T-helper 17 cell (primary cell): ENCODE measurements at regions not wholly inside any gene's neighbourhood (a gene's known extent, or its start where the extent isn't known, plus 50 kb on each side); places are given as distances from the start of the nearest gene placed in this dataset.

ENCODE experiments used
- ATAC-seq: fragments of 150-1000 bp; cut with Tn5 transposase; 2 replicates; pipeline ENCODE4 v1.10.0; 2021; ENCODE audit warnings: mild to moderate bottlenecking, moderate library complexity
- DNase-seq, 3 donors: peaks; one replicate each; pipeline versions ENCODE4 v3.0.0 to v3.0.0-alpha.2; 2020 to 2021
- H3K9me3 ChIP-seq: one replicate; pipeline ENCODE4 v1.7.0; 2013; ENCODE audit warnings: low read length, mild to moderate bottlenecking; ENCODE audit not compliant: control insufficient read depth, poor library complexity, severe bottlenecking
- H3K27ac Mint-ChIP-seq: one replicate; pipeline ENCODE4 v1.8.0; 2022; ENCODE audit warnings: mild to moderate bottlenecking, moderate library complexity, mixed read lengths
- H3K27me3 Mint-ChIP-seq: one replicate; pipeline ENCODE4 v1.8.0; 2022; ENCODE audit warnings: mixed read lengths
- H3K36me3 Mint-ChIP-seq: one replicate; pipeline ENCODE4 v1.8.0; 2022; ENCODE audit warnings: low read depth, mixed read lengths
- H3K4me1 Mint-ChIP-seq: one replicate; pipeline ENCODE4 v1.8.0; 2022; ENCODE audit warnings: mild to moderate bottlenecking, mixed read lengths
- H3K4me3 Mint-ChIP-seq: one replicate; pipeline ENCODE4 v1.8.0; 2022; ENCODE audit warnings: mild to moderate bottlenecking, moderate library complexity, mixed read lengths

- ATAC-seq, result no peak
- no peaks in the 10 kb centered on the region for H3K4me1 Mint-ChIP-seq
- no peak overlapping the region for H3K27ac Mint-ChIP-seq
- no peak for DNase-seq
- no peaks in the 10 kb centered on the region for H3K27me3 Mint-ChIP-seq
- H3K4me3 Mint-ChIP-seq, result no peak overlapping the region
- H3K9me3 ChIP-seq, result no peaks in the 10 kb centered on the region
- H3K36me3 Mint-ChIP-seq, result no peaks in the 10 kb centered on the region
These were observed 1089.6 kb upstream of the SORCS1 start for GRCh38 chr10:108254089-108254488.

DNA sequence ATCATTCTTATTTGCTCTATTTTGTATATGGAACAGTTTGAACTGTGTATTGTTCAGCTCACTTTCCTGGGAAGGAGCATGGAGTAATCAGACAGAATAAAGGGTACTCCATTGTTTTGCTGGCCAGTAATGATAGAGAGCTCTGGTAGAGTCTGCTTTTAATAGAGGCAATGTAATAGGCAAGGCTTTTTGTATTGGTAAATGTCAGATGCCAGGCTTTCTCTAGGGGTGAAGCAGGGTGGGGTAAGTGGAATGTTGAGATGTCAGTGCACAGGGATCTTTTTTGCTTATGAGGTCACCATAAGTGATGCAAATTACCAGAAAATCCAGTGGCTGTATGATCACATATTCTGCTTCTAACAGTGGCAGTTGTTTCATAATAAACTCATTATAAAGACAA, 1088.3 kb upstream of the SORCS1 start:
- no peaks in the 10 kb centered on the region for H3K4me1 Mint-ChIP-seq
- H3K27me3 Mint-ChIP-seq, result no peaks in the 10 kb centered on the region
- DNase-seq (no peak), ATAC-seq (no peak)
- H3K27ac Mint-ChIP-seq, result no peak overlapping the region
- no peaks in the 10 kb centered on the region for H3K36me3 Mint-ChIP-seq
- H3K4me3 Mint-ChIP-seq, result no peak overlapping the region
- no peaks in the 10 kb centered on the region for H3K9me3 ChIP-seq

GRCh38 chr10:108250936-108251620, 1086.6 kb upstream of the SORCS1 start:
- ATAC-seq, result no peak
- no peak for DNase-seq
- Mint-ChIP-seq H3K4me3 (no peak overlapping the region), H3K4me1 (no peaks in the 10 kb centered on the region), H3K27me3 (no peaks in the 10 kb centered on the region), H3K27ac (no peak overlapping the region), H3K36me3 (no peaks in the 10 kb centered on the region)
- no peaks in the 10 kb centered on the region for H3K9me3 ChIP-seq

DNA sequence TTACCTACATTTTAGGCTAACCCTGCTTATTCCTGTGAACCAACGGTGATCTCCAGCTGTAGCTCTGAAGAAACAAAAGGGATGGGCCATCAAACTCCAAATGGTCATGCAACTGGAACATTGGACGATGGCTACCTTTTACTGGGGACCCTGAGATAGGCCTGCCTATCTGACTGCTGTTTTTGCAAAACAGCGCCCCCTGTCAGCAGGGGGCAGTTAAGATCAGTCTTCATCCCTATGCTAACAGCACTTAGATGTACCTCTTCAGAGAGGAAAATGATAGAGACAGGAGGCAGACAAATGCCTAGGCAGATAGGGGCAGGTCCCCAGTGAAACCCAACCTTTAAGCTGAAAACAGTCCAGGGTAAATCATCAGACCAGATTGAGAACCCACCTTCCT, 1085.4 kb upstream of the SORCS1 start:
- Mint-ChIP-seq H3K4me3 (no peak overlapping the region), H3K27me3 (no peaks in the 10 kb centered on the region), H3K36me3 (no peaks in the 10 kb centered on the region), H3K4me1 (no peaks in the 10 kb centered on the region), H3K27ac (no peak overlapping the region)
- DNase-seq, result no peak
- no peaks in the 10 kb centered on the region for H3K9me3 ChIP-seq
- ATAC-seq, result no peak

DNA sequence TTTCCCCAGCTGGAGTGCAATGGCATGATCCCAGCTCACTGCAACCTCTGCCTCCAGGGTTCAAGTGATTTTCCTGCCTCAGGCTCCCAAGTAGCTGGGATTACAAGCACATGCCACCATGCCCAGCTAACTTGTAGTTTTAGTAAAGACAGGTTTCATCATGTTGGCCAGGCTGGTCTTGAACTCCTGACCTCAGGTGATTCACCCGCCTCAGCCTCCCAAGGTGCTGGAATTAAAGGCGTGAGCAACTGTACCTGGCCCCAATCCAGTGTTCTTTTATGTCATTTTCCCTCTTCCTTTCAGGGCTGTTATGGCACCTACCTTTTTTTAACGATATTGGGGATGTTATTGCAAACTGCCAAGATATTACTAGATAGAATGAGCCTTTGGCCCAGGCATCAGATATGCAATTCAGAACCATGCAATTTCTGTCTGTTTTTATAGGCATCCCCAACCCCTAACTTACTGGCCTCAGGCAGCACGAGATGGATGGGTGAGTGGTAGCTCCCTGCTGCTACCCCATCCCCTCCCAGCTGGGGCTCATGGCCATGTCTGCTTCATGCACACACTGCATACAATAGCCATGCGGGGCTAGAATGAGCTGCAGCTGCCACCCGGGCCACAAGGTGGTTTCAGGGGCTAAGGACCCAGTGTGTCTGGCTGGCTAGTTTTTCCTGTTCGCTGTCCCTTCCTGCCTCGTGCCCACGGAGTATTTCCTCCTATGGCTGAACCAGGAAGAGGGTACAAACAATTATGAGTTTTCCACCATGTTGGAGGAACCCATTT, 1080.1 kb upstream of the SORCS1 start:
- Mint-ChIP-seq H3K27me3 (no peaks in the 10 kb centered on the region), H3K27ac (no peak overlapping the region), H3K4me3 (no peak overlapping the region), H3K4me1 (no peaks in the 10 kb centered on the region), H3K36me3 (no peaks in the 10 kb centered on the region)
- no peak for ATAC-seq
- H3K9me3 ChIP-seq, result no peaks in the 10 kb centered on the region
- DNase-seq, result no peak

DNA sequence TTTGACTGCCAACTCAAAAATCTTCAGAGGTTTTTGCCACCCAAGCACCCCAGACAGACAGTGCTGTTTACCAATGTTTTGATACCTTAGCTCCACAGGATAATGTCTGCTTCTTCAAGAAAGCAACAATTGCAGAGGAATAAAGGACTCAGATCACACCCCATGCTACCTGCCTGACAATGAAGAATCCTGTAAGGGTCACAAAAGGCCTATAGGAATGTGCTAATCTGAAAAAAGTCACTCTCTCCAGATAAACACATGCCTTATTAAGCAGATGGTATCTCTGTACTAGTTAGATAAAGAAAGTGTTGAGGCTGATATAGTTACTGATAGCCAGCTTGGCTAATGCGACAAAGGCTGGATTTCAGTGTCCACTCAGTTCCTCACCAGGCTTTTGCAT, 1076.7 kb upstream of the SORCS1 start:
- no peaks in the 10 kb centered on the region for H3K9me3 ChIP-seq
- Mint-ChIP-seq H3K36me3 (no peaks in the 10 kb centered on the region), H3K27ac (no peak overlapping the region), H3K4me1 (no peaks in the 10 kb centered on the region), H3K27me3 (no peaks in the 10 kb centered on the region), H3K4me3 (no peak overlapping the region)
- ATAC-seq, result no peak
- no peak for DNase-seq

DNA sequence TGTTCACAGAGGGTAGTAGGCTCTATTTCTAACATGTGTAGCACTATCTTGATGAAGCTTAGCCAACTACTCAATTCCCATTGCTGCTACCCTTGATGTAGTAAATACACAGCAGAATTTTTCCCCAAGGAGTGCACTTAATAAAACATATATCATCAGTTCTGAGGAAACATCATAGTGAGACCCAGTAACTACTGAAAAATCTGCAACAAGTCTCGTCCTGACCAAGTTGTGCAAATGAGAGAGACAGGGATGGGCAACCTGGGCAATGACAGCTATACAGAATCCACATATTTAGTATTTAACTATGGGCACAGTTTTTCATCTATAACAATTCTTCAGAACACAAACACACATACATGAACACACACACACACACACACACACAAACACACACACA, 1073.8 kb upstream of the SORCS1 start:
- Mint-ChIP-seq H3K4me1 (no peaks in the 10 kb centered on the region), H3K36me3 (no peaks in the 10 kb centered on the region), H3K27me3 (no peaks in the 10 kb centered on the region), H3K4me3 (no peak overlapping the region), H3K27ac (no peak overlapping the region)
- no peak for ATAC-seq
- H3K9me3 ChIP-seq, result no peaks in the 10 kb centered on the region
- DNase-seq, result no peak

- Mint-ChIP-seq H3K4me1 (no peaks in the 10 kb centered on the region), H3K4me3 (no peak overlapping the region), H3K27me3 (no peaks in the 10 kb centered on the region), H3K36me3 (no peaks in the 10 kb centered on the region), H3K27ac (no peak overlapping the region)
- H3K9me3 ChIP-seq, result peaks cover 4% of the 10 kb centered on the region
- no peak for DNase-seq
- ATAC-seq, result no peak
These were observed 1066.1 kb upstream of the SORCS1 start for GRCh38 chr10:108230478-108231170.

GRCh38 chr10:108208732-108209131, 1044.2 kb upstream of the SORCS1 start:
- H3K9me3 ChIP-seq, result no peaks in the 10 kb centered on the region
- DNase-seq (no peak), ATAC-seq (no peak)
- Mint-ChIP-seq H3K4me3 (no peak overlapping the region), H3K4me1 (no peaks in the 10 kb centered on the region), H3K27me3 (no peaks in the 10 kb centered on the region), H3K27ac (no peak overlapping the region), H3K36me3 (no peaks in the 10 kb centered on the region)

GRCh38 chr10:108208038-108208437, 1043.5 kb upstream of the SORCS1 start:
- ATAC-seq (no peak), DNase-seq (no peak)
- no peaks in the 10 kb centered on the region for H3K27me3 Mint-ChIP-seq
- no peaks in the 10 kb centered on the region for H3K9me3 ChIP-seq
- no peaks in the 10 kb centered on the region for H3K4me1 Mint-ChIP-seq
- no peaks in the 10 kb centered on the region for H3K36me3 Mint-ChIP-seq
- H3K4me3 Mint-ChIP-seq, result no peak overlapping the region
- no peak overlapping the region for H3K27ac Mint-ChIP-seq

- Mint-ChIP-seq H3K36me3 (no peaks in the 10 kb centered on the region), H3K27ac (no peak overlapping the region), H3K27me3 (no peaks in the 10 kb centered on the region), H3K4me3 (no peak overlapping the region), H3K4me1 (no peaks in the 10 kb centered on the region)
- no peak for DNase-seq
- H3K9me3 ChIP-seq, result no peaks in the 10 kb centered on the region
- no peak for ATAC-seq
These were observed 1040.2 kb upstream of the SORCS1 start for GRCh38 chr10:108204528-108205305.

DNA sequence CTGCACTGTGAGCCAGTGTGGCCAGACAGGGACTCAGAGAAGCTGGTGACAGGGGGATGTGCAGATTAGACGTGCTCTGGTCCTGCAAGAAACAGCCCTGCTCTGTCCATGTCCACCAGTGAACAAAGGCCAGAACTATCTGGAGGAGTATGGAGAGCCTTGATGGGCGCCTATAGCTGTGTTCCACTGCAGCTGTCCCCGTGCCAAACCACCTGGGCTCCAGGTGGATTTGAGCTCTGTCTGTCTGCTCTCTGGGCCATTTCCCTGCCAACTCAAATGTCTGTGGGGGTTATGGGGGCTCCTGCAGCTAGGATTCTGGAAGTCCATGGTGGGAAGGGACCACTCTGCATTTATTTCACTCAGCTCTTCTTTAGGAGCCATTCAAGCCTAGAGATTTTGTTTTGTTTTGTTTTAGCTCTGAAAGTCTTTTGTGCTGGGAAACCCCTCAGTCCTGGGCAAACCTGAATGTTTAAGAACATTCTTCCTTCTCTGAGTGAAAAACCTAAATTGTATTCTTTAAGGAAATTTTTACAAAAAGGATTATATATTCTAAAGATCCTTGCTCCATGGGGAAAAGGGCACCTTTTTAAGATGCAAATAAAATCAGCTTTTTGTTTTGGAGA, 1039.5 kb upstream of the SORCS1 start:
- ATAC-seq, result no peak
- H3K27ac Mint-ChIP-seq, result no peak overlapping the region
- H3K27me3 Mint-ChIP-seq, result no peaks in the 10 kb centered on the region
- no peaks in the 10 kb centered on the region for H3K4me1 Mint-ChIP-seq
- no peak for DNase-seq
- no peaks in the 10 kb centered on the region for H3K36me3 Mint-ChIP-seq
- H3K9me3 ChIP-seq, result no peaks in the 10 kb centered on the region
- no peak overlapping the region for H3K4me3 Mint-ChIP-seq
